ENCODE measurements at regions not wholly inside any gene's neighbourhood (a gene's known extent, or its start where the extent isn't known, plus 50 kb on each side); places are given as distances from the start of the nearest gene placed in this dataset.

DNA sequence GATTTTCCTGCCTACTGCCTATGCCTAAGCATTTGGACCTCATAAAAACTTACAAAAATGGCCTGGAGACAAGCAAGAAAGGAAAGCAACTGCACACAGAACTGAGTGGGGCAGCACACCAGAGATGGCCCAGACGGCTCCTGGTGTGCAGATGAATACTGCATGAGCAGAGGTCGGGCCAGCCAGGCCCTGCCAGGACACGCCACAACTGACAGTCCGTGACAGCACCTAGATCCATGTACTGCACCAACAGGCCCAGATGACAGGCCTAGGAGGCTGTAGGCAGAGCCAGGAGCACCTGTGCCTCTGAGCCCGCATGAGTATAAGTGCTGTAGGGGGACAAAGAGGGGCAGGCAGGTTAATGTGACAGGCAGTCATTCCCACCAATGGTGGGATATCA lies 160.2 kb downstream of the IGLL1 start:
- TF ChIP-seq, protein P1, sequence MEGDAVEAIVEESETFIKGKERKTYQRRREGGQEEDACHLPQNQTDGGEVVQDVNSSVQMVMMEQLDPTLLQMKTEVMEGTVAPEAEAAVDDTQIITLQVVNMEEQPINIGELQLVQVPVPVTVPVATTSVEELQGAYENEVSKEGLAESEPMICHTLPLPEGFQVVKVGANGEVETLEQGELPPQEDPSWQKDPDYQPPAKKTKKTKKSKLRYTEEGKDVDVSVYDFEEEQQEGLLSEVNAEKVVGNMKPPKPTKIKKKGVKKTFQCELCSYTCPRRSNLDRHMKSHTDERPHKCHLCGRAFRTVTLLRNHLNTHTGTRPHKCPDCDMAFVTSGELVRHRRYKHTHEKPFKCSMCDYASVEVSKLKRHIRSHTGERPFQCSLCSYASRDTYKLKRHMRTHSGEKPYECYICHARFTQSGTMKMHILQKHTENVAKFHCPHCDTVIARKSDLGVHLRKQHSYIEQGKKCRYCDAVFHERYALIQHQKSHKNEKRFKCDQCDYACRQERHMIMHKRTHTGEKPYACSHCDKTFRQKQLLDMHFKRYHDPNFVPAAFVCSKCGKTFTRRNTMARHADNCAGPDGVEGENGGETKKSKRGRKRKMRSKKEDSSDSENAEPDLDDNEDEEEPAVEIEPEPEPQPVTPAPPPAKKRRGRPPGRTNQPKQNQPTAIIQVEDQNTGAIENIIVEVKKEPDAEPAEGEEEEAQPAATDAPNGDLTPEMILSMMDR (IDR thresholded peaks at IDR 0.05): no peak
- TF ChIP-seq POLR2A (IDR thresholded peaks at IDR 0.05): no peak
- TF ChIP-seq EP300 (IDR thresholded peaks at IDR 0.05): no peak
